Kidney epithelial cell (primary cell): ENCODE measurements at regions not wholly inside any gene's neighbourhood (a gene's known extent, or its start where the extent isn't known, plus 50 kb on each side); places are given as distances from the start of the nearest gene placed in this dataset.

Experiments
- DNase-seq: peaks from one replicate; pipeline ENCODE4 v3.0.0-alpha.2; 2010; ENCODE audit warnings: low read depth
- H3K27me3 ChIP-seq: 2 replicates; pipeline ENCODE4 v1.6.0; 2011; ENCODE audit warnings: low read length; ENCODE audit not compliant: control insufficient read depth, insufficient read depth
- H3K36me3 ChIP-seq: 2 replicates; pipeline ENCODE4 v1.5.1; 2011; ENCODE audit warnings: low read length; ENCODE audit not compliant: control insufficient read depth, insufficient read depth
- H3K4me3 ChIP-seq: 2 replicates; pipeline ENCODE4 v1.5.1; 2011; ENCODE audit warnings: low read depth, mild to moderate bottlenecking, control low read depth, low read length
- TF ChIP-seq, protein P1 (sequence below): IDR thresholded peaks from 2 replicates; pipeline ENCODE4 v1.5.1; 2011; ENCODE audit warnings: mild to moderate bottlenecking, moderate library complexity, low read length, control low read depth, inconsistent platforms; ENCODE audit not compliant: insufficient read depth, poor library complexity, severe bottlenecking

DNA sequence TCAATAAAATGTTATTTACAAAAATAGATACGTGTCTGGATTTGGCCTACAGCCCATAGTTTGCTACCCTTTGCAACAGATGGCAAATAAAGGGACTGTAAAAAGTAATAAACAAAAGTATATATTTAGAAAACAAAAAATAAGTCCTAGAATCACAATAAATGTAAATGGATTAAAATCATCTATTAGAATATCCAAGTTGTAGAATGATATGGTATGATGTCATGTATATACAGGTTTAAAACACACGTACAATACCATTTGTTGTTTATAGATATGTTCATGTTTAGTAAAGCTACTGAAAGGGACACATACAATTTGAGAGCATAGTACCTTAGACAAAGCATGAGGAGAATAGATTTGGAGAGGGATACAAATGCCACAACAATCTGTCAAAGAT is 219.5 kb downstream of the BCL11B start:
- TF ChIP-seq, protein P1, sequence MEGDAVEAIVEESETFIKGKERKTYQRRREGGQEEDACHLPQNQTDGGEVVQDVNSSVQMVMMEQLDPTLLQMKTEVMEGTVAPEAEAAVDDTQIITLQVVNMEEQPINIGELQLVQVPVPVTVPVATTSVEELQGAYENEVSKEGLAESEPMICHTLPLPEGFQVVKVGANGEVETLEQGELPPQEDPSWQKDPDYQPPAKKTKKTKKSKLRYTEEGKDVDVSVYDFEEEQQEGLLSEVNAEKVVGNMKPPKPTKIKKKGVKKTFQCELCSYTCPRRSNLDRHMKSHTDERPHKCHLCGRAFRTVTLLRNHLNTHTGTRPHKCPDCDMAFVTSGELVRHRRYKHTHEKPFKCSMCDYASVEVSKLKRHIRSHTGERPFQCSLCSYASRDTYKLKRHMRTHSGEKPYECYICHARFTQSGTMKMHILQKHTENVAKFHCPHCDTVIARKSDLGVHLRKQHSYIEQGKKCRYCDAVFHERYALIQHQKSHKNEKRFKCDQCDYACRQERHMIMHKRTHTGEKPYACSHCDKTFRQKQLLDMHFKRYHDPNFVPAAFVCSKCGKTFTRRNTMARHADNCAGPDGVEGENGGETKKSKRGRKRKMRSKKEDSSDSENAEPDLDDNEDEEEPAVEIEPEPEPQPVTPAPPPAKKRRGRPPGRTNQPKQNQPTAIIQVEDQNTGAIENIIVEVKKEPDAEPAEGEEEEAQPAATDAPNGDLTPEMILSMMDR = no peak
- Histone ChIP-seq H3K36me3 (no peaks in the 10 kb centered on the region), H3K27me3 (no peaks in the 10 kb centered on the region), H3K4me3 (no peak overlapping the region)
- DNase-seq = no peak

- Histone ChIP-seq H3K4me3 (no peak overlapping the region), H3K36me3 (no peaks in the 10 kb centered on the region), H3K27me3 (no peaks in the 10 kb centered on the region)
- TF ChIP-seq, protein P1 = no peak
- DNase-seq = peak; percentile 26
Measured at GRCh38 chr14:99055019-99055418, 217.0 kb downstream of the BCL11B start.

DNA sequence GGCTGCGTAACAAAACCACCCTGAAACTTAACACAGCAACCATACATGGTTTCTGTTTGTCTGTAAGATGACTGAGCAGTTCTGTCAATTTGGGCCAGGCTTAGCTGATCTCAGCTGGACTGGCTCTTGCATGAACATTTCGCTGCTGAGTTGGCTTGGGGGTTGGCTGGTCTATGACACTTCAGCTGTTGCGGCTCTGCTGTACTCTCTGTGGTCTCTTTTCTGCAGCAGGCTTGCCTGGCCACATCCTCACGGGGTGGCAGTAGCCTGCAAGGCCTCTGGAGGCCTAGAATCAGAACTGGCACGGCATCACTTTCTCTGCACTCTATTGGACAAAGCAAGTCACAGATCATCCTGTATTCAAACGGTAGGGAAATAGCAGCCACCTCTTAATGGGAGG is 216.2 kb downstream of the BCL11B start:
- TF ChIP-seq, protein P1 = no peak
- no peak for DNase-seq

GRCh38 chr14:99057576-99058083 is 214.4 kb downstream of the BCL11B start:
- H3K27me3 ChIP-seq = no peaks in the 10 kb centered on the region

More for the DNA sequence above, 216.2 kb downstream of the BCL11B start:
- Histone ChIP-seq H3K4me3 (no peak overlapping the region), H3K36me3 (no peaks in the 10 kb centered on the region), H3K27me3 (no peaks in the 10 kb centered on the region)

DNA sequence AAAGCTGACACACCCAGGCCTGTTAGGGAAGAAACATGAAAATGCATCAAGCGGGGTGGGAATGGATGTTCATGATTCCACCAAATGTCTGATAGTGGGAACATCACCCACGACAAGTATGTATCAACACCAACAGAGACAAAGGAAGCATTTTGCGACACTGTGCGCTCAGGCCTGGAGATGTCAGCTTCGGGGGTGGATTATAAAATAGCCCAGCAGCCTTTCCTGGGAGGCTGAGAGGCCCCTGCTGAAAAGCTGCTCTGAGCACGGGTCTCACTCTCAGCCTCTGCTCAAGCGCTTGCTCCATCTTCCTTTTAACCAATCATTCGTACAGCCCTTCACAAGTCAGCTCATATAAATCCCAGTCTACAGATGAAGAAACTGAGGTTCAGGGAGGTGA is 213.5 kb downstream of the BCL11B start:
- Histone ChIP-seq H3K4me3 (no peak overlapping the region), H3K36me3 (no peaks in the 10 kb centered on the region), H3K27me3 (no peaks in the 10 kb centered on the region)
- DNase-seq = no peak
- TF ChIP-seq, protein P1 = no peak

More at GRCh38 chr14:99057576-99058083, 214.4 kb downstream of the BCL11B start:
- H3K36me3 ChIP-seq = no peaks in the 10 kb centered on the region
- H3K4me3 ChIP-seq = no peak overlapping the region
- TF ChIP-seq, protein P1 = no peak
- DNase-seq = no peak

DNA sequence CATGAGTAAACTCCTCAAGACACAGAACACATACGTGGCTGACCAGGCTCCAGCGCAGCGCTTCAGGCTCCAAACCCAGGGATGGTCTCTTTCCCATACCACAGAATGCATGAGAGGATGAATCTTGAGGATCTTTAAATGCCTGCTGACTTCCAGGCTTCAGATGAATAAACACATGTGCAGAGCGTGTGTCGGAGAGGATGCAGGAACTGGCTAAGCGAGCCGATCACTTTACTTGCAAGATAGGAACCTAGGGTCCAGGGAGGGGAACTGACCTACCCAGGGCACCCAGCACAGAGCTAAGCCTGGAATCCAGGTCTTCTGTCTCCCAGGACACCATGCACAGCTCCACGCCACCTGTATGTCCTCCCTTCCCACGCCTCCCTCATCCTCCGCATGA is 209.8 kb downstream of the BCL11B start:
- Histone ChIP-seq H3K36me3 (no peaks in the 10 kb centered on the region), H3K27me3 (no peaks in the 10 kb centered on the region)

More for the DNA sequence above, 209.8 kb downstream of the BCL11B start:
- DNase-seq = no peak
- H3K4me3 ChIP-seq = no peak overlapping the region
- TF ChIP-seq, protein P1 = no peak
